GM23338 (cell line): ENCODE measurements at regions not wholly inside any gene's neighbourhood (a gene's known extent, or its start where the extent isn't known, plus 50 kb on each side); places are given as distances from the start of the nearest gene placed in this dataset.

Experiments used
- ATAC-seq: fragments of 200-7000 bp; cut with Tn5 transposase; 3 replicates; pipeline ENCODE4 v1.9.1; 2020
- DNase-seq: peaks from one replicate; pipeline ENCODE4 v3.0.0-alpha.2; 2015; ENCODE audit warnings: low spot score
- H2AFZ ChIP-seq: fragments of 200-600 bp; sonication (generic); 2 replicates; pipeline ENCODE4 v1.8.0; 2016; ENCODE audit warnings: antibody characterized with exemption, mild to moderate bottlenecking, moderate library complexity
- H3F3A ChIP-seq: fragments of 200-600 bp; sonication (generic); replicated peaks from 2 replicates; pipeline ENCODE4 v1.8.0; 2017; ENCODE audit warnings: antibody characterized with exemption, mixed run types, low read depth
- H3K27ac ChIP-seq: fragments of 200-600 bp; sonication (generic); 2 replicates; pipeline ENCODE4 v1.6.1; 2016; ENCODE audit warnings: low read depth
- H3K27me3 ChIP-seq: fragments of 200-600 bp; sonication (generic); 2 replicates; pipeline ENCODE4 v1.8.0; 2016; ENCODE audit warnings: mild to moderate bottlenecking, mixed run types, moderate library complexity; ENCODE audit not compliant: insufficient read depth
- H3K36me3 ChIP-seq: fragments of 200-600 bp; sonication (generic); 2 replicates; pipeline ENCODE4 v1.8.0; 2016; ENCODE audit warnings: mild to moderate bottlenecking; ENCODE audit not compliant: insufficient read depth
- H3K4me1 ChIP-seq: fragments of 200-600 bp; sonication (generic); 2 replicates; pipeline ENCODE4 v1.8.0; 2016; ENCODE audit warnings: mild to moderate bottlenecking, moderate library complexity; ENCODE audit not compliant: insufficient read depth
- H3K4me2 ChIP-seq: fragments of 200-600 bp; sonication (generic); 2 replicates; pipeline ENCODE4 v1.7.1; 2017; ENCODE audit warnings: mixed run types
- H3K4me3 ChIP-seq: fragments of 200-600 bp; sonication (generic); 2 replicates; pipeline ENCODE4 v1.6.1; 2016; ENCODE audit warnings: mixed run types
- H3K79me2 ChIP-seq: fragments of 200-600 bp; sonication (generic); replicated peaks from 2 replicates; pipeline ENCODE4 v1.8.0; 2017; ENCODE audit warnings: mild to moderate bottlenecking; ENCODE audit not compliant: insufficient read depth
- H3K9me2 ChIP-seq: fragments of 200-600 bp; sonication (generic); 2 replicates; pipeline ENCODE4 v1.8.0; 2017; ENCODE audit not compliant: insufficient read depth
- H4K20me1 ChIP-seq: fragments of 200-600 bp; sonication (generic); replicated peaks from 2 replicates; pipeline ENCODE4 v1.8.0; 2017; ENCODE audit warnings: mild to moderate bottlenecking; ENCODE audit not compliant: insufficient read depth
- H3K27ac Mint-ChIP-seq: 2 replicates; pipeline ENCODE4 v1.8.0; 2020; ENCODE audit warnings: inconsistent platforms, mild to moderate bottlenecking, moderate library complexity, mixed read lengths
- H3K27me3 Mint-ChIP-seq: 3 replicates; pipeline ENCODE4 v1.8.0; 2022; ENCODE audit warnings: low read depth, mild to moderate bottlenecking, moderate library complexity, mixed read lengths, inconsistent platforms; ENCODE audit not compliant: insufficient read depth, poor library complexity
- H3K36me3 Mint-ChIP-seq: 3 replicates; pipeline ENCODE4 v1.8.0; 2021; ENCODE audit warnings: low read depth, mild to moderate bottlenecking, inconsistent platforms, moderate library complexity, mixed read lengths
- H3K4me1 Mint-ChIP-seq: 3 replicates; pipeline ENCODE4 v1.8.0; 2020; ENCODE audit warnings: mild to moderate bottlenecking, inconsistent platforms, mixed read lengths
- H3K4me3 Mint-ChIP-seq: 3 replicates; pipeline ENCODE4 v1.8.0; 2021; ENCODE audit warnings: moderate library complexity, mild to moderate bottlenecking, inconsistent platforms, mixed read lengths
- H3K9me3 Mint-ChIP-seq: 3 replicates; pipeline ENCODE4 v1.8.0; 2020; ENCODE audit warnings: moderate library complexity, mild to moderate bottlenecking, inconsistent platforms, mixed read lengths
- CREB1 ChIP-seq: fragments of 250-450 bp; sonication (Bioruptor Pico); IDR thresholded peaks from 2 replicates; pipeline ENCODE4 v1.5.0; 2020; ENCODE audit warnings: low read depth, mild to moderate bottlenecking, moderate library complexity
- CTCF ChIP-seq, 2 experiments: fragments of 200-600 bp in 1 of 2; sonication (generic) in 1 of 2; conservative IDR thresholded peaks; 2 replicates each; pipeline versions ENCODE4 v1.5.1 to v1.6.1; 2016 to 2017; ENCODE audit warnings: antibody characterized with exemption in 2 of 2, low read depth in 2 of 2, mild to moderate bottlenecking in 2 of 2, moderate library complexity in 1 of 2
- ETS1 ChIP-seq: IDR thresholded peaks from 2 replicates; pipeline ENCODE4 v1.6.1; 2016; ENCODE audit warnings: antibody characterized with exemption
- EZH2 ChIP-seq: fragments of 200-600 bp; sonication (generic); IDR thresholded peaks from one replicate; pipeline ENCODE4 v1.8.0; 2017; ENCODE audit warnings: antibody characterized with exemption, mild to moderate bottlenecking, low read depth; ENCODE audit not compliant: unreplicated experiment
- EZH2phosphoT487 ChIP-seq: fragments of 200-600 bp; sonication (generic); IDR thresholded peaks from one replicate; pipeline ENCODE4 v1.8.1; 2018; ENCODE audit warnings: antibody characterized with exemption; ENCODE audit not compliant: unreplicated experiment
- JUNB ChIP-seq: IDR thresholded peaks from one replicate; pipeline ENCODE4 v1.6.1; 2016; ENCODE audit warnings: antibody characterized with exemption; ENCODE audit not compliant: unreplicated experiment
- NANOG ChIP-seq: IDR thresholded peaks from 2 replicates; pipeline ENCODE4 v1.6.1; 2016; ENCODE audit warnings: antibody characterized with exemption, borderline replicate concordance
- POLR2AphosphoS5 ChIP-seq: IDR thresholded peaks from 2 replicates; pipeline ENCODE4 v1.6.1; 2016; ENCODE audit warnings: antibody characterized with exemption, low read depth
- REST ChIP-seq: IDR thresholded peaks from one replicate; pipeline ENCODE4 v1.6.1; 2018; ENCODE audit warnings: antibody characterized with exemption; ENCODE audit not compliant: unreplicated experiment
- STAT1 ChIP-seq: IDR thresholded peaks from one replicate; pipeline ENCODE4 v1.6.1; 2016; ENCODE audit warnings: antibody characterized with exemption; ENCODE audit not compliant: unreplicated experiment
- ZNF114 ChIP-seq: fragments of 250-450 bp; sonication (Bioruptor Pico); IDR thresholded peaks from 2 replicates; pipeline ENCODE4 v1.5.0; 2020; ENCODE audit warnings: mild to moderate bottlenecking, moderate library complexity
- ZNF331 ChIP-seq: fragments of 250-450 bp; sonication (Bioruptor Pico); IDR thresholded peaks from 2 replicates; pipeline ENCODE4 v1.5.0; 2020; ENCODE audit warnings: low read depth, mild to moderate bottlenecking, moderate library complexity
- ZNF462 ChIP-seq: fragments of 250-450 bp; sonication (Bioruptor Pico); IDR thresholded peaks from 2 replicates; pipeline ENCODE4 v1.5.0; 2020; ENCODE audit warnings: mild to moderate bottlenecking, moderate library complexity

GRCh38 chr14:36405589-36406274, 85.3 kb upstream of the MBIP start:
- no peak for TF ChIP-seq ETS1
- TF ChIP-seq JUNB = no peak
- TF ChIP-seq REST = no peak
- TF ChIP-seq NANOG = no peak
- TF ChIP-seq EZH2 = no peak
- no peak for TF ChIP-seq STAT1
- TF ChIP-seq CTCF (conservative IDR thresholded peaks at IDR 0.05; ENCODE audit: low read depth in 2 of 2) = no peak
- TF ChIP-seq ZNF114 (CRISPR knock-in tag) = no peak
- no peak for TF ChIP-seq ZNF462 (CRISPR knock-in tag)
- TF ChIP-seq POLR2AphosphoS5 = no peak
- no peak for TF ChIP-seq EZH2phosphoT487
- TF ChIP-seq ZNF331 (CRISPR knock-in tag) = no peak
- no peak for TF ChIP-seq CREB1 (CRISPR knock-in tag)

More at GRCh38 chr14:36405589-36406274, 85.3 kb upstream of the MBIP start:
- ATAC-seq (no peak), DNase-seq (no peak)
- peaks cover 15% of the 10 kb centered on the region for H3K9me3 Mint-ChIP-seq
- H3K4me2 ChIP-seq = no peak overlapping the region
- no peak overlapping the region for H3K27ac ChIP-seq
- H3K27ac Mint-ChIP-seq = no peak overlapping the region
- peaks cover 4% of the 10 kb centered on the region; the same call in 2 of the 3 replicates for H3K36me3 Mint-ChIP-seq
- H3K4me3 Mint-ChIP-seq = no peak overlapping the region
- no peaks in the 10 kb centered on the region for H3K79me2 ChIP-seq
- peaks cover 2% of the 10 kb centered on the region for H3K27me3 Mint-ChIP-seq
- no peaks in the 10 kb centered on the region for H3K36me3 ChIP-seq
- H3K27me3 ChIP-seq = no peaks in the 10 kb centered on the region
- H3F3A ChIP-seq = no peaks in the 10 kb centered on the region
- H4K20me1 ChIP-seq = no peaks in the 10 kb centered on the region
- H3K4me3 ChIP-seq = no peak overlapping the region
- no peak overlapping the region for H2AFZ ChIP-seq
- H3K4me1 Mint-ChIP-seq = peaks cover 5% of the 10 kb centered on the region; the same call in 2 of the 3 replicates
- no peaks in the 10 kb centered on the region for H3K9me2 ChIP-seq
- H3K4me1 ChIP-seq = no peaks in the 10 kb centered on the region; the same call in 1 of the 2 replicates
